ENCODE measurements at regions not wholly inside any gene's neighbourhood (a gene's known extent, or its start where the extent isn't known, plus 50 kb on each side); places are given as distances from the start of the nearest gene placed in this dataset.

GRCh38 chr2:67919490-67919889 is 143.3 kb downstream of the C1D start:
- Histone ChIP-seq H3K27ac (no peak overlapping the region), H3K9me3 (no peaks in the 10 kb centered on the region), H3K4me1 (peaks cover 14% of the 10 kb centered on the region; the same call in 2 of the 3 replicates), H3K4me3 (no peak overlapping the region), H3K4me2 (no peak overlapping the region)
- CTCF ChIA-PET = no interaction called here
- DNase-seq (ENCODE audit: low read depth in 1 of 2, low spot score in 1 of 2) = no peak
- POLR2A ChIA-PET = no interaction called here
- TF ChIP-seq ZC3H11A (IDR thresholded peaks at IDR 0.05) = no peak
- no peak for TF ChIP-seq CBX8 (IDR thresholded peaks at IDR 0.05)
- TF ChIP-seq EHMT2 (IDR thresholded peaks at IDR 0.05; ENCODE audit: low read depth) = no peak
- TF ChIP-seq CEBPB (IDR thresholded peaks at IDR 0.05) = no peak
- no peak for TF ChIP-seq BHLHE40 (IDR thresholded peaks at IDR 0.05; ENCODE audit: low read depth, low read length)
- TF ChIP-seq ZSCAN20 (CRISPR knock-in tag; IDR thresholded peaks at IDR 0.05) = no peak
- TF ChIP-seq SREBF2 (IDR thresholded peaks at IDR 0.05) = no peak
- no peak for TF ChIP-seq HDAC2 (IDR thresholded peaks at IDR 0.05)
- no peak for TF ChIP-seq NFE2L2 (conservative IDR thresholded peaks at IDR 0.05; ENCODE audit: low read length)
- TF ChIP-seq POLR2AphosphoS2 (conservative IDR thresholded peaks at IDR 0.05; ENCODE audit: low read length) = no peak
- no peak for TF ChIP-seq CHD4 (IDR thresholded peaks at IDR 0.05; ENCODE audit: borderline replicate concordance)
- no peak for TF ChIP-seq MAZ (IDR thresholded peaks at IDR 0.05; ENCODE audit: borderline replicate concordance, low read depth, low read length)
- TF ChIP-seq HMGXB4 (CRISPR knock-in tag; IDR thresholded peaks at IDR 0.05; ENCODE audit: borderline replicate concordance) = no peak
- 52% methylated on average over 1 of the region's 1 CpG for WGBS (ENCODE audit: missing lambda C conversion rate)
- FAIRE-seq = no peak
- no peak for ATAC-seq

GRCh38 chr2:67922080-67922785 is 140.6 kb downstream of the C1D start:
- Histone ChIP-seq H3K4me3 (no peak overlapping the region), H3K9me3 (no peaks in the 10 kb centered on the region), H3K4me1 (peaks cover 11% of the 10 kb centered on the region; the same call in 2 of the 3 replicates), H3K27ac (no peak overlapping the region), H3K4me2 (no peak overlapping the region)
- ATAC-seq (no peak), FAIRE-seq (no peak), DNase-seq (ENCODE audit: low read depth in 1 of 2, low spot score in 1 of 2) (no peak)
- 29% methylated on average over 4 of the region's 4 CpGs for WGBS (ENCODE audit: missing lambda C conversion rate)
- TF ChIP-seq HEYL (CRISPR knock-in tag; IDR thresholded peaks at IDR 0.05) (no peak), BHLHE40 (IDR thresholded peaks at IDR 0.05; ENCODE audit: low read depth, low read length) (no peak)
- POLR2A ChIA-PET = no interaction called here
- CTCF ChIA-PET = interaction anchor here (1.1 to 1.3 kb wide), 2 partner anchors 8 to 109 kb away, joined by 3 to 4 read pairs; no protein-coding TSS in a partner anchor

DNA sequence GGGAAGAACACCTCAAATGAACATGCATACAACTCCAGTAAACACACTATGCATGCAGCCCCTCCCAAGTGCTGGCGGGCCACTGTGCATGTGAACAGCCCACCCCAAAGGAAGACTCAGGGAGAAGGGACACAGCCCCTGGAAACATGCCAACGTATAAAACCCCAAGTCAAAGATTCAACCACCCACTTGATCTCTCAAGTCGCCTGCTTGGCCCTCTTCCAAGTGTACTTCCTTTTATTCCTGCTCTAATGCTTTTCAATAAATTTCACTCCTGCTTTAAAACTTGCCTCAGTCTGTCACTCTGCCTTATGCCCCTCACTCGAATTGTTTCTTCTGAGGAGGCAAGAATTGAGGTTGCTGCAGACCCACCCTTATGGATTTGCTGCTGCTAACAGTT is 139.1 kb downstream of the C1D start:
- Histone ChIP-seq H3K9me3 (no peaks in the 10 kb centered on the region), H3K4me2 (no peak overlapping the region), H3K4me3 (no peak overlapping the region), H3K27ac (no peak overlapping the region), H3K4me1 (no peaks in the 10 kb centered on the region)
- 18% methylated on average over 4 of the region's 4 CpGs for WGBS (ENCODE audit: missing lambda C conversion rate)
- TF ChIP-seq CHD4 (IDR thresholded peaks at IDR 0.05; ENCODE audit: borderline replicate concordance) (no peak), JUNB (IDR thresholded peaks at IDR 0.05) (no peak), HOXB13 (CRISPR knock-in tag; IDR thresholded peaks at IDR 0.05; ENCODE audit: low read depth) (no peak), ZC3H11A (IDR thresholded peaks at IDR 0.05) (no peak), MAFK (IDR thresholded peaks at IDR 0.05; ENCODE audit: partially characterized antibody) (no peak), SREBF2 (IDR thresholded peaks at IDR 0.05) (no peak), EP300 (IDR thresholded peaks at IDR 0.05) (no peak), HOXA7 (CRISPR knock-in tag; IDR thresholded peaks at IDR 0.05) (no peak)
- FAIRE-seq (no peak), DNase-seq (ENCODE audit: low read depth in 1 of 2, low spot score in 1 of 2) (no peak), ATAC-seq (no peak)
- ChIA-PET CTCF (interaction anchor here (0.7 to 1.3 kb wide), 3 partner anchors 9 to 108 kb away, joined by 3 to 4 read pairs (median 3); no protein-coding TSS in a partner anchor), POLR2A (no interaction called here)

DNA sequence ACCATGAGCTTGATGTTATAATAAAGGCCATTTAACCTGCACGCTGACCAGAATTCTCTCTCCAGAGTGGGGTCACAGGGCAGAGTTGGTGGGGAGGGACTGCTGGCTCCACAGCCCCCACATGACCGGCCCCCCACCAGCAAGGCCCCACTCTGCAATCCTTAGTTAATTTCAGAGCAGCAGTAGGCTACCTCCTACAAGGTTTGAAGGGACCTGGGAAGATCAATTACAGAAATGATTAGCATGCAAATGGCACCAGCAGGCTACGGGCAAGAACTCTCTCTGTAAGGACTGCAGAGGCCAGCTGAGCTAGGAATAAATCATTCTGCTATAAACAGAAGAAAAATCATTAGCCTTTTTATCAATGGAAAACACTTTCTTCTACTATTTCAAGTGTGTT is 135.3 kb downstream of the C1D start:
- Histone ChIP-seq H3K4me2 (no peak overlapping the region), H3K9me3 (no peaks in the 10 kb centered on the region), H3K4me3 (no peak overlapping the region), H3K4me1 (no peaks in the 10 kb centered on the region), H3K27ac (no peak overlapping the region)
- ChIA-PET CTCF (no interaction called here), POLR2A (no interaction called here)
- DNase-seq (ENCODE audit: low read depth in 1 of 2, low spot score in 1 of 2) = no peak
- WGBS (ENCODE audit: missing lambda C conversion rate) = 37% methylated on average over 3 of the region's 3 CpGs
- ATAC-seq = no peak
- TF ChIP-seq PHF8 (IDR thresholded peaks at IDR 0.05; ENCODE audit: borderline replicate concordance, low read depth) (no peak), RCOR1 (IDR thresholded peaks at IDR 0.05; ENCODE audit: low read depth, low read length) (no peak)
- FAIRE-seq = no peak
